ENCODE measurements at regions not wholly inside any gene's neighbourhood (a gene's known extent, or its start where the extent isn't known, plus 50 kb on each side); places are given as distances from the start of the nearest gene placed in this dataset.

DNA sequence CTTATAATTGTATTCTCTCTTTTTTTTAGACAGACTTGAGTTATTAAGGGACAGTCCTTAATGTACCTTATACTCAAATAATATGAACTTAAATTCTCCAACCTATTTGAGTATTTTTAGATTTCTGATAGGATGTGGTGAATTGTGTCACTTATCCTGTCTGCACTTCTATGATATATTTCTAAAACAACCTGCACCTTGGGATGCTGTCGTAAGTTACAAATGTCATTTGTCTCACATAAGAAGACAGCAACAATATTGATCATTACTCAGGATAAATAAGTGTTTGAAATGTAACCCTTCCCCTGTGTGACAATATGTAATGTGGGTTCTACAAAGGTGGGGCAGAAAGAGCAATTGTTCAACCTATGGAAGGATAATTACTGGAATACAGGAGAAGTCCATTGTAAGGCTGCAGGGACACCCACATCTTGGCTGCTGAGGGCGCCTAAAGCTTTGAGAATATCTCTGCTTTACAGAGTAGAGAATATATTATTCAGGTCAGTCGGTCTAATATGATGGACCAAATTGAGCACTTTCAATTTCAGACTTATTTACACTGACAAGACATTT, 236.9 kb upstream of the PRR20A start:
- TF ChIP-seq, protein P1, sequence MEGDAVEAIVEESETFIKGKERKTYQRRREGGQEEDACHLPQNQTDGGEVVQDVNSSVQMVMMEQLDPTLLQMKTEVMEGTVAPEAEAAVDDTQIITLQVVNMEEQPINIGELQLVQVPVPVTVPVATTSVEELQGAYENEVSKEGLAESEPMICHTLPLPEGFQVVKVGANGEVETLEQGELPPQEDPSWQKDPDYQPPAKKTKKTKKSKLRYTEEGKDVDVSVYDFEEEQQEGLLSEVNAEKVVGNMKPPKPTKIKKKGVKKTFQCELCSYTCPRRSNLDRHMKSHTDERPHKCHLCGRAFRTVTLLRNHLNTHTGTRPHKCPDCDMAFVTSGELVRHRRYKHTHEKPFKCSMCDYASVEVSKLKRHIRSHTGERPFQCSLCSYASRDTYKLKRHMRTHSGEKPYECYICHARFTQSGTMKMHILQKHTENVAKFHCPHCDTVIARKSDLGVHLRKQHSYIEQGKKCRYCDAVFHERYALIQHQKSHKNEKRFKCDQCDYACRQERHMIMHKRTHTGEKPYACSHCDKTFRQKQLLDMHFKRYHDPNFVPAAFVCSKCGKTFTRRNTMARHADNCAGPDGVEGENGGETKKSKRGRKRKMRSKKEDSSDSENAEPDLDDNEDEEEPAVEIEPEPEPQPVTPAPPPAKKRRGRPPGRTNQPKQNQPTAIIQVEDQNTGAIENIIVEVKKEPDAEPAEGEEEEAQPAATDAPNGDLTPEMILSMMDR (IDR thresholded peaks at IDR 0.05) = no peak
- TF ChIP-seq CBFB (CRISPR knock-in tag; IDR thresholded peaks at IDR 0.05; ENCODE audit: low read depth) (no peak), ETV6 (CRISPR knock-in tag; IDR thresholded peaks at IDR 0.05) (no peak), NFE2L1 (CRISPR knock-in tag; IDR thresholded peaks at IDR 0.05) (no peak), CREB1 (CRISPR knock-in tag; IDR thresholded peaks at IDR 0.05) (no peak), CREM (CRISPR knock-in tag; IDR thresholded peaks at IDR 0.05) (no peak), PRRX2 (CRISPR knock-in tag; IDR thresholded peaks at IDR 0.05) (no peak), SMAD3 (CRISPR knock-in tag; IDR thresholded peaks at IDR 0.05; ENCODE audit: borderline replicate concordance) (no peak), ELF4 (CRISPR knock-in tag; IDR thresholded peaks at IDR 0.05; ENCODE audit: low read depth) (no peak), TEAD4 (CRISPR knock-in tag; IDR thresholded peaks at IDR 0.05) (no peak)
- TF ChIP-seq, protein P2, sequence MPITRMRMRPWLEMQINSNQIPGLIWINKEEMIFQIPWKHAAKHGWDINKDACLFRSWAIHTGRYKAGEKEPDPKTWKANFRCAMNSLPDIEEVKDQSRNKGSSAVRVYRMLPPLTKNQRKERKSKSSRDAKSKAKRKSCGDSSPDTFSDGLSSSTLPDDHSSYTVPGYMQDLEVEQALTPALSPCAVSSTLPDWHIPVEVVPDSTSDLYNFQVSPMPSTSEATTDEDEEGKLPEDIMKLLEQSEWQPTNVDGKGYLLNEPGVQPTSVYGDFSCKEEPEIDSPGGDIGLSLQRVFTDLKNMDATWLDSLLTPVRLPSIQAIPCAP (CRISPR knock-in tag; IDR thresholded peaks at IDR 0.05) = no peak
- TF ChIP-seq, protein P3, sequence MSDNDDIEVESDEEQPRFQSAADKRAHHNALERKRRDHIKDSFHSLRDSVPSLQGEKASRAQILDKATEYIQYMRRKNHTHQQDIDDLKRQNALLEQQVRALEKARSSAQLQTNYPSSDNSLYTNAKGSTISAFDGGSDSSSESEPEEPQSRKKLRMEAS (CRISPR knock-in tag; IDR thresholded peaks at IDR 0.05) = no peak
- TF ChIP-seq, protein P4, sequence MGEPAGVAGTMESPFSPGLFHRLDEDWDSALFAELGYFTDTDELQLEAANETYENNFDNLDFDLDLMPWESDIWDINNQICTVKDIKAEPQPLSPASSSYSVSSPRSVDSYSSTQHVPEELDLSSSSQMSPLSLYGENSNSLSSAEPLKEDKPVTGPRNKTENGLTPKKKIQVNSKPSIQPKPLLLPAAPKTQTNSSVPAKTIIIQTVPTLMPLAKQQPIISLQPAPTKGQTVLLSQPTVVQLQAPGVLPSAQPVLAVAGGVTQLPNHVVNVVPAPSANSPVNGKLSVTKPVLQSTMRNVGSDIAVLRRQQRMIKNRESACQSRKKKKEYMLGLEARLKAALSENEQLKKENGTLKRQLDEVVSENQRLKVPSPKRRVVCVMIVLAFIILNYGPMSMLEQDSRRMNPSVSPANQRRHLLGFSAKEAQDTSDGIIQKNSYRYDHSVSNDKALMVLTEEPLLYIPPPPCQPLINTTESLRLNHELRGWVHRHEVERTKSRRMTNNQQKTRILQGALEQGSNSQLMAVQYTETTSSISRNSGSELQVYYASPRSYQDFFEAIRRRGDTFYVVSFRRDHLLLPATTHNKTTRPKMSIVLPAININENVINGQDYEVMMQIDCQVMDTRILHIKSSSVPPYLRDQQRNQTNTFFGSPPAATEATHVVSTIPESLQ (CRISPR knock-in tag; IDR thresholded peaks at IDR 0.05) = no peak
- TF ChIP-seq, protein P5, sequence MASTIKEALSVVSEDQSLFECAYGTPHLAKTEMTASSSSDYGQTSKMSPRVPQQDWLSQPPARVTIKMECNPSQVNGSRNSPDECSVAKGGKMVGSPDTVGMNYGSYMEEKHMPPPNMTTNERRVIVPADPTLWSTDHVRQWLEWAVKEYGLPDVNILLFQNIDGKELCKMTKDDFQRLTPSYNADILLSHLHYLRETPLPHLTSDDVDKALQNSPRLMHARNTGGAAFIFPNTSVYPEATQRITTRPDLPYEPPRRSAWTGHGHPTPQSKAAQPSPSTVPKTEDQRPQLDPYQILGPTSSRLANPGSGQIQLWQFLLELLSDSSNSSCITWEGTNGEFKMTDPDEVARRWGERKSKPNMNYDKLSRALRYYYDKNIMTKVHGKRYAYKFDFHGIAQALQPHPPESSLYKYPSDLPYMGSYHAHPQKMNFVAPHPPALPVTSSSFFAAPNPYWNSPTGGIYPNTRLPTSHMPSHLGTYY (CRISPR knock-in tag; IDR thresholded peaks at IDR 0.05) = no peak
